Osteocyte (in vitro differentiated cells): ENCODE measurements at regions not wholly inside any gene's neighbourhood (a gene's known extent, or its start where the extent isn't known, plus 50 kb on each side); places are given as distances from the start of the nearest gene placed in this dataset.

Source experiments
- DNase-seq: peaks from one replicate; pipeline ENCODE4 v3.0.0; 2021; ENCODE audit warnings: mixed read lengths; ENCODE audit not compliant: unreplicated experiment; ENCODE audit errors: extremely low spot score
- H3K27ac Mint-ChIP-seq: one replicate; pipeline ENCODE4 v1.8.0; 2021; ENCODE audit warnings: mild to moderate bottlenecking, mixed read lengths; ENCODE audit not compliant: unreplicated experiment
- H3K27me3 Mint-ChIP-seq: one replicate; pipeline ENCODE4 v1.8.0; 2021; ENCODE audit warnings: mixed read lengths; ENCODE audit not compliant: unreplicated experiment
- H3K36me3 Mint-ChIP-seq: one replicate; pipeline ENCODE4 v1.8.0; 2021; ENCODE audit warnings: mixed read lengths; ENCODE audit not compliant: unreplicated experiment
- H3K4me1 Mint-ChIP-seq: one replicate; pipeline ENCODE4 v1.8.0; 2021; ENCODE audit warnings: mixed read lengths; ENCODE audit not compliant: unreplicated experiment
- H3K4me3 Mint-ChIP-seq: one replicate; pipeline ENCODE4 v1.8.0; 2021; ENCODE audit warnings: mild to moderate bottlenecking, moderate library complexity, mixed read lengths; ENCODE audit not compliant: unreplicated experiment
- H3K9me3 Mint-ChIP-seq: one replicate; pipeline ENCODE4 v1.8.0; 2021; ENCODE audit warnings: mixed read lengths; ENCODE audit not compliant: unreplicated experiment
- CTCF ChIP-seq: fragments of 200-600 bp; sonication (generic); IDR thresholded peaks from 2 replicates; pipeline ENCODE4 v1.5.0; 2021; ENCODE audit warnings: antibody characterized with exemption, mild to moderate bottlenecking, moderate library complexity

- no peaks in the 10 kb centered on the region for H3K9me3 Mint-ChIP-seq
- no peaks in the 10 kb centered on the region for H3K36me3 Mint-ChIP-seq
- H3K27me3 Mint-ChIP-seq: peaks cover 5% of the 10 kb centered on the region
- H3K27ac Mint-ChIP-seq: no peak overlapping the region
- DNase-seq: no peak
- TF ChIP-seq CTCF: no peak
- H3K4me1 Mint-ChIP-seq: no peaks in the 10 kb centered on the region
- no peak overlapping the region for H3K4me3 Mint-ChIP-seq
These were observed 238.5 kb upstream of the NAV3 start for GRCh38 chr12:77591959-77592743.

GRCh38 chr12:77590306-77590705 is 240.4 kb upstream of the NAV3 start:
- H3K9me3 Mint-ChIP-seq: no peaks in the 10 kb centered on the region
- H3K27me3 Mint-ChIP-seq: peaks cover 3% of the 10 kb centered on the region
- TF ChIP-seq CTCF: no peak
- H3K36me3 Mint-ChIP-seq: no peaks in the 10 kb centered on the region
- no peak overlapping the region for H3K4me3 Mint-ChIP-seq
- no peak for DNase-seq
- no peak overlapping the region for H3K27ac Mint-ChIP-seq
- H3K4me1 Mint-ChIP-seq: no peaks in the 10 kb centered on the region

- no peak overlapping the region for H3K4me3 Mint-ChIP-seq
- TF ChIP-seq CTCF: no peak
- no peaks in the 10 kb centered on the region for H3K4me1 Mint-ChIP-seq
- no peaks in the 10 kb centered on the region for H3K36me3 Mint-ChIP-seq
- H3K27me3 Mint-ChIP-seq: no peaks in the 10 kb centered on the region
- DNase-seq: no peak
- H3K9me3 Mint-ChIP-seq: no peaks in the 10 kb centered on the region
- no peak overlapping the region for H3K27ac Mint-ChIP-seq
These were observed 245.8 kb upstream of the NAV3 start for GRCh38 chr12:77584860-77585259.

GRCh38 chr12:77578466-77579220 is 252.1 kb upstream of the NAV3 start:
- TF ChIP-seq CTCF: no peak
- Mint-ChIP-seq H3K27me3 (peaks cover 2% of the 10 kb centered on the region), H3K4me1 (no peaks in the 10 kb centered on the region), H3K9me3 (no peaks in the 10 kb centered on the region), H3K36me3 (no peaks in the 10 kb centered on the region), H3K27ac (no peak overlapping the region), H3K4me3 (no peak overlapping the region)
- no peak for DNase-seq

- DNase-seq: no peak
- TF ChIP-seq CTCF: no peak
- H3K27ac Mint-ChIP-seq: no peak overlapping the region
- no peaks in the 10 kb centered on the region for H3K36me3 Mint-ChIP-seq
- no peaks in the 10 kb centered on the region for H3K4me1 Mint-ChIP-seq
- no peak overlapping the region for H3K4me3 Mint-ChIP-seq
- peaks cover 2% of the 10 kb centered on the region for H3K27me3 Mint-ChIP-seq
- no peaks in the 10 kb centered on the region for H3K9me3 Mint-ChIP-seq
These were observed 252.9 kb upstream of the NAV3 start for GRCh38 chr12:77577791-77578190.
